T-helper 1 cell (primary cell): ENCODE measurements at regions not wholly inside any gene's neighbourhood (a gene's known extent, or its start where the extent isn't known, plus 50 kb on each side); places are given as distances from the start of the nearest gene placed in this dataset.

Source experiments
- DNase-seq, 5 donors: peaks; one replicate each; pipeline ENCODE4 v3.0.0-alpha.2; 2012 to 2020

DNA sequence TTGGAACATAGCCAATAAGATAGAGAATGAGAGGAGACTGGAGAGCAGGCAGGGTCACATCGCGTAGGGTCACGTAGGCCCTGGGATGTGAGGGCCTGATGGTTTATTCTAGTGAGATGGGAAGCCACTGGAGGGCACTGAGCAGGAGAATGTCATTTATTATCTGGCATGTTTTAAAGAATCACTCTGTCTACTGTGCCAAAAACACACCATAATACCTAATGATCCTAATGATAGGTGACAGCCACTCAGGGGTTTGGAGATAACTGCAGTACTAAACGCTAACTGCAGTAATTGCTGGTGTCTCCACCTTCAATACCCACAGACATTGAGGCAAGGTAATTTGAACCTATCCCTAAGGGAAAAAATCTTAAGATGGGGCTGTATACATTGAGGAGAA lies 185.4 kb downstream of the TTLL7 start:
- no peak for DNase-seq

- DNase-seq: no peak
These were observed 188.8 kb downstream of the TTLL7 start for GRCh38 chr1:83810144-83810543.

GRCh38 chr1:83808536-83808935 lies 190.4 kb downstream of the TTLL7 start:
- no peak for DNase-seq

DNA sequence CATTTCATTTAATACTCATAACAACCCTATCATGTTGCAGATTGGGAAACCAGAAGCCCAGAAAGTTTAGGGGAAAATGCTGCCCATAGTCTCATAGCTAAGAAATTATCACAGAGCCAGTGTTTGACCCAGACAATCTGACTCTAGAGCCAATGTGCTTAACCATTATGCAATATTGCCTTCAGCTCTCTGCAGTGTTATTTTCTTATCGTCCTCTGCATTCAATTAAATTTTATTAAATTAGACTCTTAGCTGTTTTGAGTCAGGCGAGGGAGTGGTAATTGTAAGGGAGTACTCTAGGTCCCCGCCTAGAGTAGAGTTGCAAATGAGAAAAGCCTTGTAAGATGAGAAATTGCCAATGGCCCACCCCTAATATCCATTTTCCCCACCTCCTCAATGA lies 191.1 kb downstream of the TTLL7 start:
- no peak for DNase-seq

GRCh38 chr1:83807231-83807630 lies 191.7 kb downstream of the TTLL7 start:
- no peak for DNase-seq

DNA sequence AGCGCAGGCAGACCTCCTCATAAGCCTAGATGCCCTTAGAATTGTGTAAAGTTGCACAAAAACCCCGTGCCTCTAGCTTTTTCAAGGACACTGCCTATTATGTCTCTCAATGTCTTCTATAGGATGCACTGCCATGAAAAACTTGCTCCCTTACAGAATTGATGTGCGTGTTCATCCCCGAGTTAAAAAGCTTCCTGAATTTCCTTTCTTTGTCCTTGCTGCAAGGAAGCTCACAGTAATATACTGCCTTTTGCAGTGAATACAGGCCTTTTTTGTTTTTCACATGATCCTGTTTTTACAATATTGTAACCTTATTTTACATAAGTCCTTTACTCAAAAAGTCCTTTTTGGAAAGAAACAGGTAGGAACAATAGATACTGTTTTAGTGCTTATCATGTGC lies 193.0 kb downstream of the TTLL7 start:
- DNase-seq: no peak

GRCh38 chr1:83802460-83803152 lies 196.3 kb downstream of the TTLL7 start:
- no peak for DNase-seq

DNA sequence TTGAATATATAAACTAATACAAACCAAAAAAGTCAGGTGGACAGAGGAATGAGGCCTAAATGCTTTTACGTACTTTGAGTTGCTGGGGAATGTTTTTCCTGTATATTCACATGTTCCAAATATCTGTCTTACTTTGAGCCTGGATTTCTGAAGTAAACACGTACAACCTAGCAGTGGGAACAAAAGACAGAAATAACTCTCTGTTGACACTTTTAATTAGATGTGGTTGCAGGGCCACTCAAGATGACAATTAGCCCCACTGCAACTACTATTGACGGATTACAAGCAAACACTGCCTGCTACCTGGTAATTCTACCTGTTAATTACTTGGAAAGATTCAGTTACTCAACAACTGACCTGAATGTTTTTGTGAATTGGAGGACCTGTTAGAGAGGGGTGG lies 196.9 kb downstream of the TTLL7 start:
- no peak for DNase-seq

DNA sequence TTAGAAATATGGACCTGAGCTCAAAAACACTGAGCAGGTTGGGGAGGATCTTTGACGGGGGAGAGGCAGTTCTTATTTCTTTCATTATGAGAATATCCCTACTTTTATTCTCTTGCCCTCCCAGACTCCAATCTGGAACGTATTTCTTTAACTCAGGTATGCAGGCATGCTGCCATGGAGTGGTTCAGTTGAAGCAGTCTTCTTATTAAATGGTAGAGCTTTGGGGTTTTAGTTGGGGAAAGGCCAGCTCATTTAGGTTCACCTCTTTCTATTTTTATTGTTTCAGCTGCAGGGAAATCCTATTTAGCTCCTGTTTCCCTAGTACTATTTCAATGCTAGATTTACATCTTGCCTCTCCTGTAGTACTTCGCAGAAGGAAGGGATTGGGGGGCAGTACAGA lies 198.9 kb downstream of the TTLL7 start:
- DNase-seq: no peak

DNA sequence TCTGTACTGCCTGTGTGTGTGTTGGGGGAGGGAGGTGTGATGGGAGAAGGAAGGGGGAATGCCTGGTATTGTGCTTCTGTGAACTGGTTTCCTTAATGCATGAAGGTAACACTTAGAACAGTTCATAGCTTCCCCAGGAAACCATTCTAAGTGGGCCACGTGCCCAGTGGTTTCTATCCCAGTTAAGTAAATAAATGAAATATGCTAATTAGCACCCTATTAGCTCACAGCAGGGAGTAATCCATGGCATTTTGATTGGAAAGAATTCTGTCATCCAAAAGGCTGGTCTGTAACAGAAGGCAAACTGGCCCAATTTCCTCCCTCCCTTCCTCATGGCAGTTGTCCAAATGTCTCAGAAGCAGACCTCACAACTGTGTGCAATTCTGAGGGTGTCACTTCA lies 199.3 kb downstream of the TTLL7 start:
- no peak for DNase-seq

DNA sequence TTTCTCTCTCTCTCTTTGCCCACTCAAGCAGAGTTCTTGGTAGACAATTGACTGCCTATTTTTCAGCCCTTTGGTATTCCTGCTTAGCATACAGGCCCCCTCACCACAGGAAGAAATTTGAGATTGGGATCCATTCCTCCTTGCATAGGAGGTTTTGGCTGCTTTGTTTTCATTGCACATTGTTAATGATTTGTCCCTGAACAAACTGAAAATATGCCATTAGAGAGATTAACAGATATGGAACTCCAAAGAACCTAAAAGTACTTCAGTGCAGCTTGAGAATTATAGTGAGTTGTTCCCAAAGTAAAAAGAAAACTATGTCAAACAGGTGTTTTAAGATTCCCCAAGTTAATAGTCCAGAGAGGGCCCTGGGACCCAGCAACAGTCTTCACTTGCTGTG lies 200.0 kb downstream of the TTLL7 start:
- no peak for DNase-seq

DNA sequence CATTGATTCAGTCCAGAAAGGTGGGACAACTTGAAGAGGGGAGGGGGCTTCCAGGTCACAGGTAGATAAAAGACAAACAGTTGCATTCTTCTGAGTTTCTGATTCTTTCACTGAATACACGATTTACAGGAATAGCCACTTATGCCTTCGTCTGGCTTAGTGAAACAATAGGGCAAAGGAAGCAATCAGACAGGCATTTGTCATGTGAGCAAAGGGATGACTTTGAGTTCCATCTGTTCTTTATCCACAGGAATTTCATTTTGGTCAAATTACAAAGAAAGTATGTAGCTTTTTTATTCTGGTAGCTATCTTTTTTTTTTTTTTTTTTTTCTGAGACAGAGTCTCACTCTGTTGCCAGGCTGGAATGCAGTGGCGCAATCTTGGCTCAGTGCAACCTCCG lies 202.5 kb downstream of the TTLL7 start:
- DNase-seq: no peak

DNA sequence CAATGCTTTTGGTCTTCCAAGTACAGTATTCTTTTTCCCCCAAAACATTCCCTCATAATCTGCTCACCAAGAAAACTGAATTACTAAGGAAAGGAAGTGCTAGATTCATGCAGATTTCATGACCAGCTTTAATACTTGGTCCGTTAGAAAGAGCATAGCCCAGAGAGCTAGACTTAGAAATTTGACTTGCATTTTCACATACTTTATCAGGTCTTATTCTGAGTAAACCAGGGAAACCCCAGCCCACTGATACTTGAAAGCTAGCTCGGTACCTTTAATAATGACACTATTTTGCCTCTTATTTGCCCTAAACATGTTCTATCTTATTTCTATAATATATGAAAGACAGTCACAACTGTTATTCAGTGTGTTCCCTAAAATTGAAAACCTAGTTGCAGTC lies 204.5 kb downstream of the TTLL7 start:
- no peak for DNase-seq

GRCh38 chr1:83791821-83792437 lies 207.0 kb downstream of the TTLL7 start:
- DNase-seq: no peak

- DNase-seq: no peak
These were observed 208.5 kb downstream of the TTLL7 start for GRCh38 chr1:83790446-83790845.

- DNase-seq: peak in 1 of 5 donors; percentile 2
These were observed 211.5 kb downstream of the TTLL7 start for GRCh38 chr1:83787246-83787998.

DNA sequence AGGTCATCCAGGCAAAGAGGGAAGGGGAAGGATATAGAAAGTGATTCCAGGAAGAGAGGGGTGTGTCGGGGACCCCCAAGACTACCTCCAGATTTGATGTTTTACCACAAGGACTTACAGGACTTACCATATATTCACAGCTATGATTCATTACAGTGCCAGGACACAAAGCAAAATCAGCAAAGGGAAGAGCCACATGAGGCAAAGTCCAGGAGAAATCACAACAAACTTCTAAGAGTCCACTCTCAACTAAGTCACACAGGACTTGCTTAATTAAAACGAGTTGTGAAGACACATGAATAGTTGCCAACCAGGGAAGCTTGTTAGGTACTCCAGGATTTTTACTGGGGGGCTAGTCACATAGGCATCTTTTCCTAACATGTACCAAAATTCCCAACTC lies 217.3 kb downstream of the TTLL7 start:
- no peak for DNase-seq

DNA sequence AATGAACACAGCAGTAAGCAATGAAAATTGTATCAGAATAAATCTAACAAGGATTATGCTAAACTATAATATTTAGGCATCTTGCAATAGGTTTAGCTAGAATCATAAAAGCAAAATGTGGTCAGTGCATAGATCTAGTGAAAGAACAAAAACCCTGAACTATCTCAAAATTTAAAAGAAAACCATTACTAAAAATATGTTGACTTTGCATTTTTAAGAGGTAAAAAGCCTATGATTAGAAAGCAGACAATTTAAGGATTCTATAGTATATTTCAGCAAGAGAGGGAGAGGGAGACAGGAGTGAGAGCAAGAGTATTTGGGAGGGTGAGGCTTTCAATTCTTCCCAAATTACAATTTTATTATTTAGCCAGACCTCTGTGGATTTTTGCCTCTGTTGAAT lies 219.4 kb downstream of the TTLL7 start:
- no peak for DNase-seq

GRCh38 chr1:83777758-83778101 lies 221.2 kb downstream of the TTLL7 start:
- no peak for DNase-seq

DNA sequence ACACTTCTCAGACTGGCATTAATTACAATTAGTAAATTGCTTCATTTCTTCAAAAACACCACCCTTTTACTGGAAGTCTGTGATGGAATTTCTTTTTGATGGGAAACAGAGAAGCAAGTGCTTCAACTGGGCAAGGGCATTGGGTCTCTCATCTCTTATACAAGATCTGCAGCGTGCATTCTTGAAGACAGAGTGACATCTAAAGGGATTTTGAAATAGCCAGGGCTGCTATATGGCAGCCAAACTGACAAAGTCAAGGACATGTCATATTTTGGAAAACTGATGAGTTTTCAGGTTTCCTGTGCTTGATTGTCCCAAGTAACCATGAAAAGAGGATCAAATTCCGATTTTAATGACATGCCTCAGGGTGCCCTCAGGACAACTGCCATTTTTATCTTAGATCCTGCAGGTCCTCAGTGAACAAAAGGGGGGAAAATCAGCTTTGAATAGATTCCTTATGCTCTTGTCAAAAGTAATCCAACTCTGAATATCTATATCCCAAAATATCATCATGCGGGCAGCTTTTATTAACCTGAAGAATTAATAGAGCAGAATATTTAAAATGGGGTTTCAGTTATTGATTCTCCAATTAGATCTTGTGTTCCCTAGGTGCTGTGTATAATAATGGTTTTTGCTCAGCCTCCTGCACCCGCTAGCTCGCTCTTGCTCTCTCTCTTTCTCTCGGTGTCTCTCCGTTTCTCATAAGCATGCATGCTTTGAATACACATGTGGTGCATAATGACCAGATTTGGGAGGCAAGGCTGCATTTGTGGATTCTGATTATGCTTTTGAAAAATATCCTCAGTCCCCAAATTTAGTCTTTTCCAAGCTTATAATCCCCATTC lies 221.8 kb downstream of the TTLL7 start:
- no peak for DNase-seq

- DNase-seq: no peak
These were observed 222.8 kb downstream of the TTLL7 start for GRCh38 chr1:83775977-83776603.

- DNase-seq: no peak
These were observed 225.9 kb downstream of the TTLL7 start for GRCh38 chr1:83773059-83773458.

DNA sequence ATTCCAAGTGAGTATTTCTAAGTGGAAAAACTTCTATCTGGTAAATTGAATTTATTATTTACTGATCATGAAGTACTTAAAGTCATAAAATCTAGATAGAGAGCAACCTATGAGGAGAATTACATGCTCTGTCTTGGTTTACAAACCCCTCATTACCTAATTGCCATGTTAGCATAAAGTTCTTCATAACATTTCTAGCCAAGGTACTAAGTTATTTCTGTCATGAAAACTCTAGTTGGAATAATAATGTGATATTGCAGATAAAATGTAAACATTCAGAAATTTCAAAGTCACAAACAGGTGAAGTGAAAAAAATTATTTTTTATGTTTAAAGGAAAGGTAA lies 228.6 kb downstream of the TTLL7 start:
- no peak for DNase-seq
